C4-2B (cell line): ENCODE measurements at regions not wholly inside any gene's neighbourhood (a gene's known extent, or its start where the extent isn't known, plus 50 kb on each side); places are given as distances from the start of the nearest gene placed in this dataset.

Experiments used
- ZFX ChIP-seq: fragments of 450-650 bp; IDR thresholded peaks from 2 replicates; pipeline ENCODE4 v1.6.1; 2017
- TF ChIP-seq, protein P1 (sequence below): fragments of 450-650 bp; conservative IDR thresholded peaks from 2 replicates; pipeline ENCODE4 v1.5.1; 2017; ENCODE audit warnings: mild to moderate bottlenecking

DNA sequence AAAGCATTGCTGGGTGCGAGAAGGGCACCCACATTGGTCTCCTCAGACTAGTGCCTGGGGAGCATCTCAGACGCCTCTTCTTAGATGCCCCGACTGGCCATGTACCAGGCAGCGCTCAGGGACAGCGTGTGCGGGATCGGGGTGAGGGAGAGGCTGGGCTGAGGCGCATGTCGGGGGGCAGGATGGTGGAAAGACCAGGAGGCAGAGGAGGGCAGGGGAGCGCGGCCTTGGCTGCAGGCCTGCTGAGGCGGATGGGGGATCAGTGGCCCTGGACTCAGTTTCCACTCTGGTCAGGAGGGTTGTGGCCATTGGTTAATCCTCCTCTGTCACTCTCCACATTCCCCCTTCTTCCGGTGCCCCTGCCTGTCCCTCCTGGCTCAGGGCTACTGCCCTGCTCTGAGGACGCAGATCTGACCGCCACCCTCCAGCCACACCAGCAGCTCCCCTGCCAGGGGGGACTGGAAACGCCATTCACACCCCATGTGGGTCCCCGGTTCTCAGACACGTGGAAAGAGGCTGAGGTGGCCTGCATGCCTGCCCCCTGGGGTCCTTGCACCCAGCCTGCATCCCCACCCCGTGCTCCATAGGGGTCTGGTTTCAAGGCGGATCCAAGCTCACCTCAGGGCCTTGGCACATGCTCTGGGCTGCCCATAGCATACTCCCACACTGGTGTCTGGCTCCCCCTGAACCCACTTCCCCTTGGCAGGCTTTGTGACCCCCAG lies 105.9 kb downstream of the CPZ start:
- TF ChIP-seq, protein P1, sequence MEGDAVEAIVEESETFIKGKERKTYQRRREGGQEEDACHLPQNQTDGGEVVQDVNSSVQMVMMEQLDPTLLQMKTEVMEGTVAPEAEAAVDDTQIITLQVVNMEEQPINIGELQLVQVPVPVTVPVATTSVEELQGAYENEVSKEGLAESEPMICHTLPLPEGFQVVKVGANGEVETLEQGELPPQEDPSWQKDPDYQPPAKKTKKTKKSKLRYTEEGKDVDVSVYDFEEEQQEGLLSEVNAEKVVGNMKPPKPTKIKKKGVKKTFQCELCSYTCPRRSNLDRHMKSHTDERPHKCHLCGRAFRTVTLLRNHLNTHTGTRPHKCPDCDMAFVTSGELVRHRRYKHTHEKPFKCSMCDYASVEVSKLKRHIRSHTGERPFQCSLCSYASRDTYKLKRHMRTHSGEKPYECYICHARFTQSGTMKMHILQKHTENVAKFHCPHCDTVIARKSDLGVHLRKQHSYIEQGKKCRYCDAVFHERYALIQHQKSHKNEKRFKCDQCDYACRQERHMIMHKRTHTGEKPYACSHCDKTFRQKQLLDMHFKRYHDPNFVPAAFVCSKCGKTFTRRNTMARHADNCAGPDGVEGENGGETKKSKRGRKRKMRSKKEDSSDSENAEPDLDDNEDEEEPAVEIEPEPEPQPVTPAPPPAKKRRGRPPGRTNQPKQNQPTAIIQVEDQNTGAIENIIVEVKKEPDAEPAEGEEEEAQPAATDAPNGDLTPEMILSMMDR: no peak
- no peak for TF ChIP-seq ZFX
